K562 (cell line): ENCODE measurements at regions not wholly inside any gene's neighbourhood (a gene's known extent, or its start where the extent isn't known, plus 50 kb on each side); places are given as distances from the start of the nearest gene placed in this dataset.
A peak's percentile ranks its signal among the peaks of the same experiment; 100 is the strongest.
"Not testable (repeated sequence)": the region's sequence is repeated elsewhere in the genome, so short reads cannot be mapped to it uniquely, and the experiment has no call there.

Source experiments
- CBFA2T3 ChIP-seq: fragments of 450-650 bp; IDR thresholded peaks from 2 replicates; pipeline ENCODE4 v1.6.1; 2017
- DPF2 ChIP-seq: fragments of 450-650 bp; IDR thresholded peaks from 2 replicates; pipeline ENCODE4 v1.6.1; 2016
- HDAC1 ChIP-seq, 2 experiments: fragments of 450-650 bp; IDR thresholded peaks; 2 replicates each; pipeline ENCODE4 v1.6.1; 2016 to 2017; ENCODE audit warnings: inconsistent platforms in 1 of 2, mild to moderate bottlenecking in 1 of 2, moderate library complexity in 1 of 2
- MEF2A ChIP-seq: IDR thresholded peaks from 2 replicates; pipeline ENCODE4 v1.6.1; 2011; ENCODE audit warnings: low read depth, mild to moderate bottlenecking, low read length, moderate library complexity; ENCODE audit not compliant: control insufficient read depth
- MEF2D ChIP-seq: conservative IDR thresholded peaks from 2 replicates; pipeline ENCODE4 v1.6.1; 2016; ENCODE audit warnings: low read depth, missing genetic modification characterization, missing compliant biosample characterization
- MGA ChIP-seq: fragments of 450-650 bp; IDR thresholded peaks from 2 replicates; pipeline ENCODE4 v1.6.1; 2016; ENCODE audit warnings: mild to moderate bottlenecking, moderate library complexity
- NBN ChIP-seq: fragments of 450-650 bp; IDR thresholded peaks from 2 replicates; pipeline ENCODE4 v1.6.1; 2016; ENCODE audit warnings: low read depth, mild to moderate bottlenecking
- NCOA1 ChIP-seq: fragments of 450-650 bp; IDR thresholded peaks from 2 replicates; pipeline ENCODE4 v1.6.1; 2016; ENCODE audit warnings: low read depth
- NCOR1 ChIP-seq: fragments of 450-650 bp; IDR thresholded peaks from 2 replicates; pipeline ENCODE4 v1.6.1; 2016; ENCODE audit warnings: mild to moderate bottlenecking, moderate library complexity
- PBX2 ChIP-seq, 2 experiments: IDR thresholded peaks in 1 of 2; conservative IDR thresholded peaks in 1 of 2; 2 replicates each; pipeline ENCODE4 v1.6.1; 2016; ENCODE audit warnings: low read depth in 2 of 2, mild to moderate bottlenecking in 1 of 2, missing compliant biosample characterization in 1 of 2, missing genetic modification characterization in 1 of 2, moderate library complexity in 1 of 2
- SMARCE1 ChIP-seq: fragments of 450-650 bp; IDR thresholded peaks from 2 replicates; pipeline ENCODE4 v1.7.1; 2016; ENCODE audit warnings: mild to moderate bottlenecking
- TOE1 ChIP-seq, 2 experiments: fragments of 450-650 bp in 1 of 2; sonication (generic) in 1 of 2; formaldehyde crosslinking in 1 of 2; IDR thresholded peaks; 2 replicates each; pipeline versions ENCODE4 v1.7.1 to v1.8.0; 2016 to 2022; ENCODE audit warnings: borderline replicate concordance in 2 of 2, mild to moderate bottlenecking in 2 of 2, antibody characterized with exemption in 1 of 2, inconsistent platforms in 1 of 2, low read depth in 1 of 2, missing genetic modification reagents in 1 of 2, moderate library complexity in 1 of 2
- ZFX ChIP-seq: sonication (generic); formaldehyde crosslinking; IDR thresholded peaks from 2 replicates; pipeline ENCODE4 v1.8.0; 2022; ENCODE audit warnings: mild to moderate bottlenecking, missing genetic modification reagents, moderate library complexity
- ZNF316 ChIP-seq: fragments of 450-650 bp; IDR thresholded peaks from 2 replicates; pipeline ENCODE4 v1.6.1; 2016

GRCh38 chr15:84534561-84535235 is 66.1 kb upstream of the ZSCAN2 start (continued):
- not testable (repeated sequence) for TF ChIP-seq PBX2 (CRISPR knock-in tag; IDR thresholded peaks at IDR 0.05; ENCODE audit: low read depth); TOE1 (CRISPR knock-in tag; IDR thresholded peaks at IDR 0.05; ENCODE audit: borderline replicate concordance, low read depth)
- TF ChIP-seq PBX2 (tag; conservative IDR thresholded peaks at IDR 0.05; ENCODE audit: low read depth) (0 out of 2 replicates have a peak, but pooled peaks have one; percentile 14), ZNF316 (peak; percentile 78), CBFA2T3 (peak; percentile 40; the same call in 1 of the 2 replicates), NCOA1 (peak; percentile 46; the same call in 1 of the 2 replicates), NBN (peak; percentile 60; the same call in 1 of the 2 replicates), ZFX (peak; percentile 72), HDAC1 (IDR thresholded peaks at IDR 0.05) (peak in 1 of 2 experiments; percentile 43; a peak in 1 of 4 replicates), MEF2D (tag) (peak; percentile 97), DPF2 (peak; percentile 76), TOE1 (IDR thresholded peaks at IDR 0.05; ENCODE audit: borderline replicate concordance) (0 out of 2 replicates have a peak, but pooled peaks have one; percentile 21), MGA (peak; percentile 48), MEF2A (peak; percentile 46; the same call in 1 of the 2 replicates), SMARCE1 (peak; percentile 79; the same call in 1 of the 2 replicates), NCOR1 (peak; percentile 83)
